Activated CD4-positive, CD25-positive, alpha-beta regulatory T cell treated with anti-CD3 and anti-CD28 coated beads, Interleukin-2, amount 50 U/mL, for 16 hours (primary cell): ENCODE measurements at regions not wholly inside any gene's neighbourhood (a gene's known extent, or its start where the extent isn't known, plus 50 kb on each side); places are given as distances from the start of the nearest gene placed in this dataset.
"Not testable (repeated sequence)": the region's sequence is repeated elsewhere in the genome, so short reads cannot be mapped to it uniquely, and the experiment has no call there.

Experiments
- DNase-seq: peaks from one replicate; pipeline ENCODE4 v3.0.0-alpha.2; 2020; ENCODE audit warnings: low read depth, low spot score

GRCh38 chr21:35810431-35810970 lies 249.8 kb downstream of the SETD4 start:
- no peak for DNase-seq

GRCh38 chr21:35801391-35801790 lies 258.9 kb downstream of the SETD4 start:
- no peak for DNase-seq

GRCh38 chr21:35800796-35801385 lies 259.4 kb downstream of the SETD4 start:
- DNase-seq, result not testable (repeated sequence)

GRCh38 chr21:35796844-35797243 lies 263.5 kb downstream of the SETD4 start:
- no peak for DNase-seq

- DNase-seq, result not testable (repeated sequence)
These were observed 265.8 kb downstream of the SETD4 start for GRCh38 chr21:35794527-35794926.

- DNase-seq, result no peak
These were observed 267.6 kb downstream of the SETD4 start for GRCh38 chr21:35792569-35793305.

- DNase-seq, result no peak
These were observed 268.6 kb downstream of the SETD4 start for GRCh38 chr21:35791541-35792325.

- no peak for DNase-seq
These were observed 276.6 kb downstream of the SETD4 start for GRCh38 chr21:35783721-35784120.

GRCh38 chr21:35782667-35783066 lies 277.7 kb downstream of the SETD4 start:
- DNase-seq, result no peak

GRCh38 chr21:35780983-35781382 lies 279.3 kb downstream of the SETD4 start:
- DNase-seq, result no peak

- no peak for DNase-seq
These were observed 280.4 kb downstream of the SETD4 start for GRCh38 chr21:35779690-35780570.

- no peak for DNase-seq
These were observed 281.2 kb downstream of the SETD4 start for GRCh38 chr21:35779167-35779566.

GRCh38 chr21:35777081-35777480 lies 283.2 kb downstream of the SETD4 start:
- DNase-seq, result no peak

- DNase-seq, result no peak
These were observed 284.4 kb downstream of the SETD4 start for GRCh38 chr21:35775778-35776544.

- no peak for DNase-seq
These were observed 290.0 kb downstream of the SETD4 start for GRCh38 chr21:35770101-35770945.

- no peak for DNase-seq
These were observed 292.1 kb downstream of the SETD4 start for GRCh38 chr21:35768187-35768586.

GRCh38 chr21:35764586-35764985 lies 295.7 kb downstream of the SETD4 start:
- DNase-seq, result no peak

- DNase-seq, result no peak
These were observed 296.2 kb downstream of the SETD4 start for GRCh38 chr21:35764077-35764476.

GRCh38 chr21:35754583-35754982 lies 305.7 kb downstream of the SETD4 start:
- no peak for DNase-seq

- no peak for DNase-seq
These were observed 307.0 kb downstream of the SETD4 start for GRCh38 chr21:35753308-35753707.
